Ovary (tissue), 3 donors: ENCODE measurements at regions not wholly inside any gene's neighbourhood (a gene's known extent, or its start where the extent isn't known, plus 50 kb on each side); places are given as distances from the start of the nearest gene placed in this dataset.

ENCODE experiments used
- CTCF ChIP-seq, 3 donors: fragments of 450-650 bp in 2 of 3; fragments of 200-600 bp in 1 of 3; IDR thresholded peaks; one replicate each; pipeline versions ENCODE4 v1.5.1 to v1.8.0; 2016 to 2022; ENCODE audit warnings: antibody characterized with exemption in 3 of 3, mild to moderate bottlenecking in 1 of 3
- POLR2A ChIP-seq: fragments of 450-650 bp; IDR thresholded peaks from one replicate; pipeline ENCODE4 v1.6.1; 2017; ENCODE audit warnings: antibody characterized with exemption, mild to moderate bottlenecking, moderate library complexity
- donor health status: DM: no; HTN: no; CAD: no.

GRCh38 chr6:170136541-170137175 is 154.2 kb downstream of the DLL1 start:
- TF ChIP-seq CTCF (IDR thresholded peaks at IDR 0.05) (no peak), POLR2A (no peak)
